H9 (cell line): ENCODE measurements at regions not wholly inside any gene's neighbourhood (a gene's known extent, or its start where the extent isn't known, plus 50 kb on each side); places are given as distances from the start of the nearest gene placed in this dataset.

Experiments used
- DNase-seq: peaks from one replicate; pipeline ENCODE4 v3.0.0-alpha.2; 2017
- H2AFZ ChIP-seq: one replicate; pipeline ENCODE4 v1.6.1; 2013; ENCODE audit warnings: mild to moderate bottlenecking, low read length, control low read depth, moderate library complexity
- H2AK5ac ChIP-seq: 2 replicates; pipeline ENCODE4 v1.6.1; 2013; ENCODE audit warnings: low read length, control low read depth, mixed read lengths; ENCODE audit not compliant: insufficient read length
- H2BK120ac ChIP-seq: one replicate; pipeline ENCODE4 v1.6.1; 2013; ENCODE audit warnings: low read depth, mild to moderate bottlenecking, low read length, control low read depth, inconsistent platforms; ENCODE audit not compliant: poor library complexity, severe bottlenecking
- H2BK12ac ChIP-seq: 2 replicates; pipeline ENCODE4 v1.6.1; 2013; ENCODE audit warnings: low read length, control low read depth, mixed read lengths, low read depth; ENCODE audit not compliant: insufficient read length
- H2BK15ac ChIP-seq: 2 replicates; pipeline ENCODE4 v1.6.1; 2013; ENCODE audit warnings: low read depth, low read length, control low read depth
- H2BK20ac ChIP-seq: one replicate; pipeline ENCODE4 v1.6.1; 2013; ENCODE audit warnings: low read depth, mild to moderate bottlenecking, low read length, control low read depth, inconsistent platforms; ENCODE audit not compliant: poor library complexity, severe bottlenecking
- H2BK5ac ChIP-seq: 2 replicates; pipeline ENCODE4 v1.6.1; 2013; ENCODE audit warnings: low read length, control low read depth, mixed read lengths; ENCODE audit not compliant: insufficient read length
- H3K14ac ChIP-seq: 2 replicates; pipeline ENCODE4 v1.6.1; 2013; ENCODE audit warnings: low read length, control low read depth; ENCODE audit not compliant: insufficient read depth
- H3K18ac ChIP-seq: 2 replicates; pipeline ENCODE4 v1.6.1; 2013; ENCODE audit warnings: low read depth, mild to moderate bottlenecking, mixed read lengths, low read length, control low read depth; ENCODE audit not compliant: insufficient read length
- H3K23ac ChIP-seq: 2 replicates; pipeline ENCODE4 v1.6.1; 2013; ENCODE audit warnings: low read length, control low read depth, mixed read lengths, low read depth; ENCODE audit not compliant: insufficient read length
- H3K23me2 ChIP-seq: 2 replicates; pipeline ENCODE4 v1.6.1; 2013; ENCODE audit warnings: low read depth, mild to moderate bottlenecking, mixed read lengths, low read length, control low read depth; ENCODE audit not compliant: insufficient read length, poor library complexity, severe bottlenecking
- H3K27ac ChIP-seq: 2 replicates; pipeline ENCODE4 v1.5.1; 2013; ENCODE audit warnings: low read length, control low read depth, mixed read lengths, low read depth; ENCODE audit not compliant: insufficient read length
- H3K27me3 ChIP-seq: 2 replicates; pipeline ENCODE4 v1.6.1; 2013; ENCODE audit warnings: low read length, control low read depth, inconsistent platforms; ENCODE audit not compliant: insufficient read depth
- H3K4ac ChIP-seq: 2 replicates; pipeline ENCODE4 v1.6.1; 2013; ENCODE audit warnings: low read depth, mild to moderate bottlenecking, control low read depth, inconsistent platforms, low read length, moderate library complexity
- H3K4me1 ChIP-seq: 2 replicates; pipeline ENCODE4 v1.6.1; 2013; ENCODE audit warnings: low read length, control low read depth, inconsistent platforms; ENCODE audit not compliant: insufficient read depth
- H3K4me2 ChIP-seq: 2 replicates; pipeline ENCODE4 v1.6.1; 2013; ENCODE audit warnings: low read length, control low read depth, mixed read lengths; ENCODE audit not compliant: insufficient read length, insufficient read depth
- H3K56ac ChIP-seq: 2 replicates; pipeline ENCODE4 v1.6.1; 2013; ENCODE audit warnings: low read depth, mild to moderate bottlenecking, mixed read lengths, low read length, control low read depth; ENCODE audit not compliant: insufficient read length
- H3K79me1 ChIP-seq: 2 replicates; pipeline ENCODE4 v1.6.1; 2013; ENCODE audit warnings: low read depth, mild to moderate bottlenecking, moderate library complexity, low read length, control low read depth, inconsistent platforms; ENCODE audit not compliant: insufficient read depth, poor library complexity, severe bottlenecking
- H3K79me2 ChIP-seq: 2 replicates; pipeline ENCODE4 v1.6.1; 2013; ENCODE audit warnings: low read length, control low read depth, inconsistent platforms; ENCODE audit not compliant: insufficient read depth
- H3K9ac ChIP-seq: 2 replicates; pipeline ENCODE4 v1.6.1; 2013; ENCODE audit warnings: low read length, control low read depth, mixed read lengths; ENCODE audit not compliant: insufficient read length; ENCODE audit errors: extremely low read depth
- H3K9me3 ChIP-seq: one replicate; pipeline ENCODE4 v1.6.1; 2013; ENCODE audit warnings: low read depth, low read length, inconsistent platforms; ENCODE audit not compliant: control insufficient read depth
- H3T11ph ChIP-seq: one replicate; pipeline ENCODE4 v1.6.1; 2013; ENCODE audit warnings: mild to moderate bottlenecking, low read length, control low read depth, inconsistent platforms
- H4K20me1 ChIP-seq: one replicate; pipeline ENCODE4 v1.6.1; 2013; ENCODE audit not compliant: control insufficient read depth, insufficient read length, insufficient read depth
- H4K5ac ChIP-seq: 2 replicates; pipeline ENCODE4 v1.6.1; 2013; ENCODE audit warnings: low read depth, mild to moderate bottlenecking, mixed read lengths, low read length, control low read depth; ENCODE audit not compliant: insufficient read length
- H4K8ac ChIP-seq: replicated peaks from 2 replicates; pipeline ENCODE4 v1.6.1; 2013; ENCODE audit warnings: low read length, control low read depth, mixed read lengths, low read depth; ENCODE audit not compliant: insufficient read length
- H4K91ac ChIP-seq: 2 replicates; pipeline ENCODE4 v1.6.1; 2013; ENCODE audit warnings: low read depth, mild to moderate bottlenecking, moderate library complexity, mixed read lengths, low read length, control low read depth; ENCODE audit not compliant: insufficient read length
- H3K27ac Mint-ChIP-seq, 3 experiments: 2 replicates in 2 of 3; 3 replicates in 1 of 3; pipeline ENCODE4 v1.8.0; 2020 to 2021; ENCODE audit warnings: mixed read lengths in 3 of 3, mild to moderate bottlenecking in 1 of 3, moderate library complexity in 1 of 3
- H3K27me3 Mint-ChIP-seq: 2 replicates; pipeline ENCODE4 v1.8.0; 2021; ENCODE audit warnings: low read depth, mild to moderate bottlenecking, moderate library complexity, mixed read lengths
- H3K36me3 Mint-ChIP-seq, 3 experiments: 2 replicates in 2 of 3; 3 replicates in 1 of 3; pipeline ENCODE4 v1.8.0; 2020 to 2021; ENCODE audit warnings: low read depth in 3 of 3, mixed read lengths in 3 of 3; ENCODE audit not compliant: insufficient read depth in 1 of 3
- H3K4me1 Mint-ChIP-seq, 2 experiments: 2 replicates each; pipeline ENCODE4 v1.8.0; 2020; ENCODE audit warnings: mixed read lengths in 2 of 2
- H3K4me3 Mint-ChIP-seq, 2 experiments: 2 replicates in 1 of 2; 3 replicates in 1 of 2; pipeline ENCODE4 v1.8.0; 2020 to 2021; ENCODE audit warnings: mild to moderate bottlenecking in 2 of 2, mixed read lengths in 2 of 2, moderate library complexity in 1 of 2
- H3K9me3 Mint-ChIP-seq, 2 experiments: 2 replicates in 1 of 2; 3 replicates in 1 of 2; pipeline ENCODE4 v1.8.0; 2020; ENCODE audit warnings: mild to moderate bottlenecking in 2 of 2, mixed read lengths in 2 of 2, moderate library complexity in 1 of 2
- TF ChIP-seq, protein P1 (sequence below): fragments of 200-600 bp; sonication (generic); conservative IDR thresholded peaks from 3 replicates; pipeline ENCODE4 v1.8.0; 2021; ENCODE audit warnings: antibody characterized with exemption, mild to moderate bottlenecking

DNA sequence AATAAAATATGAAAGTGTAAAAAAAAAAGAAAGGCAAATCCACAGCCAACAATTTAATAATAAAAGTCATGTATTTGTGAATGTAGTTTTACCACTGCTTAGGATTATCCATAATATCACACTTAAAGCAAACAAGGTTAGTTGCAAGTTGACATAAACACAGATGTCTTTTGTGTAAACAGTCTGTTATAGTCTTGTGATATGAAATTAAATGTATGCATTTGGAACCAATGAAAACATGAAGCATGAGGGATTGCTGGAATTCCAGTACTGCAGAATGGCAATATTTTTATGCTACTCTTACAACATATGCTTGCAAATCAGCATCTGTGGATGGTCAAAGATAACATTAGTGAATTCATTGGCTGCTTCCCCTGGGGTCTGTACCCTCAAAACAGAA lies 148.1 kb downstream of the DNAJB9 start:
- Mint-ChIP-seq H3K4me3 (no peak overlapping the region), H3K27me3 (no peaks in the 10 kb centered on the region; the same call in 1 of the 2 replicates), H3K36me3 (no peaks in the 10 kb centered on the region), H3K27ac (no peak overlapping the region), H3K9me3 (no peaks in the 10 kb centered on the region), H3K4me1 (no peaks in the 10 kb centered on the region)
- Histone ChIP-seq H3K14ac (no peak overlapping the region), H3K27me3 (no peaks in the 10 kb centered on the region; the same call in 1 of the 2 replicates), H3K27ac (no peak overlapping the region), H3K18ac (no peak overlapping the region), H3K79me2 (no peaks in the 10 kb centered on the region), H3K79me1 (no peaks in the 10 kb centered on the region), H3K9ac (no peak overlapping the region), H3K23ac (no peak overlapping the region), H3K56ac (no peak overlapping the region), H2AFZ (no peak overlapping the region), H2AK5ac (no peak overlapping the region), H4K91ac (no peak overlapping the region), H3K4me1 (no peaks in the 10 kb centered on the region), H2BK15ac (no peak overlapping the region), H2BK12ac (no peak overlapping the region), H3K4me2 (no peak overlapping the region), H3K4ac (no peak overlapping the region), H3K23me2 (no peaks in the 10 kb centered on the region), H2BK5ac (no peak overlapping the region), H4K5ac (no peak overlapping the region), H4K8ac (no peak overlapping the region), H4K20me1 (no peaks in the 10 kb centered on the region), H2BK20ac (no peak overlapping the region), H3T11ph (no peak overlapping the region), H2BK120ac (no peak overlapping the region), H3K9me3 (no peaks in the 10 kb centered on the region)
- no peak for DNase-seq
- TF ChIP-seq, protein P1, sequence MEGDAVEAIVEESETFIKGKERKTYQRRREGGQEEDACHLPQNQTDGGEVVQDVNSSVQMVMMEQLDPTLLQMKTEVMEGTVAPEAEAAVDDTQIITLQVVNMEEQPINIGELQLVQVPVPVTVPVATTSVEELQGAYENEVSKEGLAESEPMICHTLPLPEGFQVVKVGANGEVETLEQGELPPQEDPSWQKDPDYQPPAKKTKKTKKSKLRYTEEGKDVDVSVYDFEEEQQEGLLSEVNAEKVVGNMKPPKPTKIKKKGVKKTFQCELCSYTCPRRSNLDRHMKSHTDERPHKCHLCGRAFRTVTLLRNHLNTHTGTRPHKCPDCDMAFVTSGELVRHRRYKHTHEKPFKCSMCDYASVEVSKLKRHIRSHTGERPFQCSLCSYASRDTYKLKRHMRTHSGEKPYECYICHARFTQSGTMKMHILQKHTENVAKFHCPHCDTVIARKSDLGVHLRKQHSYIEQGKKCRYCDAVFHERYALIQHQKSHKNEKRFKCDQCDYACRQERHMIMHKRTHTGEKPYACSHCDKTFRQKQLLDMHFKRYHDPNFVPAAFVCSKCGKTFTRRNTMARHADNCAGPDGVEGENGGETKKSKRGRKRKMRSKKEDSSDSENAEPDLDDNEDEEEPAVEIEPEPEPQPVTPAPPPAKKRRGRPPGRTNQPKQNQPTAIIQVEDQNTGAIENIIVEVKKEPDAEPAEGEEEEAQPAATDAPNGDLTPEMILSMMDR, result no peak
